ENCODE measurements at regions not wholly inside any gene's neighbourhood (a gene's known extent, or its start where the extent isn't known, plus 50 kb on each side); places are given as distances from the start of the nearest gene placed in this dataset.

DNA sequence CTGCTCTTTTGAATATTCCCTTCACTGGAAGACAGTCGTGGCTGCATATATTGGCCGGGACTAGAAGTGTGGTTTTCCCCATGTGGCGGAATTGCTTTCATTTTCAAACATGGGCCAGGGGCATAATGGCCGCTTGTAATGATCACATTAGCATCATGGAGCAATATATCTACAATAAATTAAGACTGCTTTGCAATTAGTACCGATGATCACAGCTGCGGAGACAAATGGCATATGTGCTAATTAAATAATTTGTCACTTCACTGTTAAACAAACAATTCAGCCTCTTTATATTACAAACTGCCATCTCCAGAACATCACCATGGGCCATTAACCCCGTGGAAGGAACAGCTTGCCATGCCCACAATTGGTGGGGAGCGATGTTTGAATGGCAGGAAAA, 68.2 kb upstream of the OLIG2 start:
- H3K4me1 ChIP-seq (replicated peaks in 1 of 4; ENCODE audit: control insufficient read depth in 3 of 4, insufficient read depth in 4 of 4, low read length in 3 of 4): peaks cover 0 to 16% (median 6%) of the 10 kb centered on the region in 4 experiments; a peak in 5 of 7 replicates
- DNase-seq (ENCODE audit: low read depth in 1 of 2, low spot score in 2 of 2) (no peak), FAIRE-seq (no peak)
- no peaks in the 10 kb centered on the region for H3K36me3 ChIP-seq (ENCODE audit: control insufficient read depth in 2 of 4, insufficient read depth in 4 of 4, low read length in 3 of 4)
- H4K8ac ChIP-seq (ENCODE audit: extremely low read depth, insufficient read depth, low read length): no peak overlapping the region
- H3K79me2 ChIP-seq (ENCODE audit: control insufficient read depth in 1 of 2, insufficient read depth in 2 of 2, low read length in 2 of 2): no peaks in the 10 kb centered on the region
- no peak overlapping the region for H3K4me2 ChIP-seq (ENCODE audit: insufficient read depth in 1 of 2, low read depth in 2 of 2, low read length in 2 of 2)
- ChIA-PET POLR2A (ENCODE audit: partially characterized antibody) (interaction anchor here (1.5 kb wide), 1 partner anchor 10 kb away, joined by 4 read pairs; no protein-coding TSS in a partner anchor), CTCF (ENCODE audit: partially characterized antibody) (interaction anchor here (0.9 to 2.1 kb wide), 4 partner anchors 13 to 170 kb away, joined by 3 to 9 read pairs (median 3); no protein-coding TSS in a partner anchor)
- H2BK20ac ChIP-seq (ENCODE audit: low read length): no peak overlapping the region
- no peak for TF ChIP-seq RNF2 (IDR thresholded peaks at IDR 0.05; ENCODE audit: borderline replicate concordance, low read depth, low read length, missing control alignments, poor library complexity, severe bottlenecking)
- no peak for TF ChIP-seq SP1 (IDR thresholded peaks at IDR 0.05; ENCODE audit: low read depth, low read length)
- no peak for TF ChIP-seq FOSL1 (IDR thresholded peaks at IDR 0.05; ENCODE audit: insufficient read depth, low read depth, low read length)
- TF ChIP-seq TEAD4 (IDR thresholded peaks at IDR 0.05; ENCODE audit: low read depth, low read length): no peak
- no peak overlapping the region for H4K91ac ChIP-seq (replicated peaks; ENCODE audit: insufficient read length, low read length)
- H3K9me3 ChIP-seq (ENCODE audit: insufficient read depth in 2 of 2, low read depth in 1 of 2, low read length in 1 of 2): no peaks in the 10 kb centered on the region
- H3K27me3 ChIP-seq (replicated peaks in 1 of 4; ENCODE audit: control insufficient read depth in 3 of 4, extremely low read depth in 1 of 4, insufficient read depth in 3 of 4, low read length in 3 of 4): no peaks in the 10 kb centered on the region
- no peak overlapping the region for H3K56ac ChIP-seq (replicated peaks; ENCODE audit: insufficient read length, low read depth, low read length)
- no peak overlapping the region for H2BK5ac ChIP-seq (ENCODE audit: low read depth, low read length)
- no peak overlapping the region for H3K4ac ChIP-seq (replicated peaks; ENCODE audit: insufficient read length, low read depth, low read length)
- H3K27ac ChIP-seq (ENCODE audit: low read depth, low read length): no peak overlapping the region
- H3K79me1 ChIP-seq (ENCODE audit: low read depth, low read length): no peaks in the 10 kb centered on the region
- no peaks in the 10 kb centered on the region for H4K20me1 ChIP-seq (replicated peaks in 1 of 2; ENCODE audit: control insufficient read depth in 1 of 2, insufficient read depth in 2 of 2, low read length in 2 of 2)
- H2AK5ac ChIP-seq (ENCODE audit: low read depth, low read length): no peak overlapping the region
- no peak overlapping the region for H2BK12ac ChIP-seq (ENCODE audit: low read depth, low read length)
- no peak overlapping the region for H3K4me3 ChIP-seq (ENCODE audit: extremely low read depth in 1 of 4, insufficient read depth in 2 of 4, low read depth in 3 of 4, low read length in 4 of 4)
- no peak overlapping the region for H3K23ac ChIP-seq (ENCODE audit: insufficient read length)
- no peak overlapping the region for H3K18ac ChIP-seq (ENCODE audit: extremely low read depth, low read length)
- WGBS, 2 experiments (ENCODE audit: extremely low coverage in 1 of 2, insufficient coverage in 1 of 2, insufficient read length in 1 of 2, insufficient replicate concordance in 2 of 2, low coverage in 1 of 2, low lambda C conversion rate in 2 of 2, missing lambda C conversion rate in 1 of 2): 90% methylated on average over 8 of the region's 8 CpGs; no CpG with 5 or more reads in 1 of the 2 experiments
- H3K9ac ChIP-seq (replicated peaks in 1 of 4; ENCODE audit: extremely low read depth in 1 of 4, low read depth in 3 of 4, low read length in 3 of 4): no peak overlapping the region
- H3K23me2 ChIP-seq (ENCODE audit: low read depth, low read length): no peaks in the 10 kb centered on the region
- H3K14ac ChIP-seq (ENCODE audit: insufficient read length): no peak overlapping the region
- H4K5ac ChIP-seq (ENCODE audit: insufficient read length, low read depth, low read length): no peak overlapping the region
- no peak overlapping the region for H2BK120ac ChIP-seq (replicated peaks; ENCODE audit: low read depth, low read length)
- no peak overlapping the region for H2AFZ ChIP-seq (ENCODE audit: low read length)
- H2BK15ac ChIP-seq (ENCODE audit: low read length): no peak overlapping the region
